GM23338 (cell line): ENCODE measurements at regions not wholly inside any gene's neighbourhood (a gene's known extent, or its start where the extent isn't known, plus 50 kb on each side); places are given as distances from the start of the nearest gene placed in this dataset.

ENCODE experiments used
- ATAC-seq: fragments of 200-7000 bp; cut with Tn5 transposase; 3 replicates; pipeline ENCODE4 v1.9.1; 2020
- DNase-seq: peaks from one replicate; pipeline ENCODE4 v3.0.0-alpha.2; 2015; ENCODE audit warnings: low spot score
- H2AFZ ChIP-seq: fragments of 200-600 bp; sonication (generic); 2 replicates; pipeline ENCODE4 v1.8.0; 2016; ENCODE audit warnings: antibody characterized with exemption, mild to moderate bottlenecking, moderate library complexity
- H3F3A ChIP-seq: fragments of 200-600 bp; sonication (generic); replicated peaks from 2 replicates; pipeline ENCODE4 v1.8.0; 2017; ENCODE audit warnings: antibody characterized with exemption, mixed run types, low read depth
- H3K27ac ChIP-seq: fragments of 200-600 bp; sonication (generic); 2 replicates; pipeline ENCODE4 v1.6.1; 2016; ENCODE audit warnings: low read depth
- H3K27me3 ChIP-seq: fragments of 200-600 bp; sonication (generic); 2 replicates; pipeline ENCODE4 v1.8.0; 2016; ENCODE audit warnings: mild to moderate bottlenecking, mixed run types, moderate library complexity; ENCODE audit not compliant: insufficient read depth
- H3K36me3 ChIP-seq: fragments of 200-600 bp; sonication (generic); 2 replicates; pipeline ENCODE4 v1.8.0; 2016; ENCODE audit warnings: mild to moderate bottlenecking; ENCODE audit not compliant: insufficient read depth
- H3K4me1 ChIP-seq: fragments of 200-600 bp; sonication (generic); 2 replicates; pipeline ENCODE4 v1.8.0; 2016; ENCODE audit warnings: mild to moderate bottlenecking, moderate library complexity; ENCODE audit not compliant: insufficient read depth
- H3K4me2 ChIP-seq: fragments of 200-600 bp; sonication (generic); 2 replicates; pipeline ENCODE4 v1.7.1; 2017; ENCODE audit warnings: mixed run types
- H3K4me3 ChIP-seq: fragments of 200-600 bp; sonication (generic); 2 replicates; pipeline ENCODE4 v1.6.1; 2016; ENCODE audit warnings: mixed run types
- H3K79me2 ChIP-seq: fragments of 200-600 bp; sonication (generic); replicated peaks from 2 replicates; pipeline ENCODE4 v1.8.0; 2017; ENCODE audit warnings: mild to moderate bottlenecking; ENCODE audit not compliant: insufficient read depth
- H3K9me2 ChIP-seq: fragments of 200-600 bp; sonication (generic); 2 replicates; pipeline ENCODE4 v1.8.0; 2017; ENCODE audit not compliant: insufficient read depth
- H4K20me1 ChIP-seq: fragments of 200-600 bp; sonication (generic); replicated peaks from 2 replicates; pipeline ENCODE4 v1.8.0; 2017; ENCODE audit warnings: mild to moderate bottlenecking; ENCODE audit not compliant: insufficient read depth
- H3K27ac Mint-ChIP-seq: 2 replicates; pipeline ENCODE4 v1.8.0; 2020; ENCODE audit warnings: inconsistent platforms, mild to moderate bottlenecking, moderate library complexity, mixed read lengths
- H3K27me3 Mint-ChIP-seq: 3 replicates; pipeline ENCODE4 v1.8.0; 2022; ENCODE audit warnings: low read depth, mild to moderate bottlenecking, moderate library complexity, mixed read lengths, inconsistent platforms; ENCODE audit not compliant: insufficient read depth, poor library complexity
- H3K36me3 Mint-ChIP-seq: 3 replicates; pipeline ENCODE4 v1.8.0; 2021; ENCODE audit warnings: low read depth, mild to moderate bottlenecking, inconsistent platforms, moderate library complexity, mixed read lengths
- H3K4me1 Mint-ChIP-seq: 3 replicates; pipeline ENCODE4 v1.8.0; 2020; ENCODE audit warnings: mild to moderate bottlenecking, inconsistent platforms, mixed read lengths
- H3K4me3 Mint-ChIP-seq: 3 replicates; pipeline ENCODE4 v1.8.0; 2021; ENCODE audit warnings: moderate library complexity, mild to moderate bottlenecking, inconsistent platforms, mixed read lengths
- H3K9me3 Mint-ChIP-seq: 3 replicates; pipeline ENCODE4 v1.8.0; 2020; ENCODE audit warnings: moderate library complexity, mild to moderate bottlenecking, inconsistent platforms, mixed read lengths
- CREB1 ChIP-seq: fragments of 250-450 bp; sonication (Bioruptor Pico); IDR thresholded peaks from 2 replicates; pipeline ENCODE4 v1.5.0; 2020; ENCODE audit warnings: low read depth, mild to moderate bottlenecking, moderate library complexity
- CTCF ChIP-seq, 2 experiments: fragments of 200-600 bp in 1 of 2; sonication (generic) in 1 of 2; conservative IDR thresholded peaks; 2 replicates each; pipeline versions ENCODE4 v1.5.1 to v1.6.1; 2016 to 2017; ENCODE audit warnings: antibody characterized with exemption in 2 of 2, low read depth in 2 of 2, mild to moderate bottlenecking in 2 of 2, moderate library complexity in 1 of 2
- ETS1 ChIP-seq: IDR thresholded peaks from 2 replicates; pipeline ENCODE4 v1.6.1; 2016; ENCODE audit warnings: antibody characterized with exemption
- EZH2 ChIP-seq: fragments of 200-600 bp; sonication (generic); IDR thresholded peaks from one replicate; pipeline ENCODE4 v1.8.0; 2017; ENCODE audit warnings: antibody characterized with exemption, mild to moderate bottlenecking, low read depth; ENCODE audit not compliant: unreplicated experiment
- EZH2phosphoT487 ChIP-seq: fragments of 200-600 bp; sonication (generic); IDR thresholded peaks from one replicate; pipeline ENCODE4 v1.8.1; 2018; ENCODE audit warnings: antibody characterized with exemption; ENCODE audit not compliant: unreplicated experiment
- JUNB ChIP-seq: IDR thresholded peaks from one replicate; pipeline ENCODE4 v1.6.1; 2016; ENCODE audit warnings: antibody characterized with exemption; ENCODE audit not compliant: unreplicated experiment
- NANOG ChIP-seq: IDR thresholded peaks from 2 replicates; pipeline ENCODE4 v1.6.1; 2016; ENCODE audit warnings: antibody characterized with exemption, borderline replicate concordance
- POLR2AphosphoS5 ChIP-seq: IDR thresholded peaks from 2 replicates; pipeline ENCODE4 v1.6.1; 2016; ENCODE audit warnings: antibody characterized with exemption, low read depth
- REST ChIP-seq: IDR thresholded peaks from one replicate; pipeline ENCODE4 v1.6.1; 2018; ENCODE audit warnings: antibody characterized with exemption; ENCODE audit not compliant: unreplicated experiment
- STAT1 ChIP-seq: IDR thresholded peaks from one replicate; pipeline ENCODE4 v1.6.1; 2016; ENCODE audit warnings: antibody characterized with exemption; ENCODE audit not compliant: unreplicated experiment
- ZNF331 ChIP-seq: fragments of 250-450 bp; sonication (Bioruptor Pico); IDR thresholded peaks from 2 replicates; pipeline ENCODE4 v1.5.0; 2020; ENCODE audit warnings: low read depth, mild to moderate bottlenecking, moderate library complexity
- ZNF462 ChIP-seq: fragments of 250-450 bp; sonication (Bioruptor Pico); IDR thresholded peaks from 2 replicates; pipeline ENCODE4 v1.5.0; 2020; ENCODE audit warnings: mild to moderate bottlenecking, moderate library complexity

GRCh38 chr14:44766285-44766684 lies 195.5 kb downstream of the KLHL28 start:
- Mint-ChIP-seq H3K27me3 (no peaks in the 10 kb centered on the region), H3K9me3 (no peaks in the 10 kb centered on the region), H3K4me1 (peaks cover 9% of the 10 kb centered on the region), H3K36me3 (no peaks in the 10 kb centered on the region), H3K27ac (no peak overlapping the region), H3K4me3 (no peak overlapping the region)
- no peaks in the 10 kb centered on the region for H3K9me2 ChIP-seq
- H3K4me1 ChIP-seq = no peaks in the 10 kb centered on the region
- TF ChIP-seq CREB1 (CRISPR knock-in tag) (no peak), EZH2 (no peak), ZNF462 (CRISPR knock-in tag) (no peak), CTCF (conservative IDR thresholded peaks at IDR 0.05; ENCODE audit: low read depth in 2 of 2) (no peak), EZH2phosphoT487 (no peak), ETS1 (no peak), NANOG (no peak), STAT1 (no peak), JUNB (no peak), POLR2AphosphoS5 (no peak), ZNF331 (no peak), REST (no peak)
- DNase-seq (no peak), ATAC-seq (no peak)
- no peak overlapping the region for H3K4me3 ChIP-seq
- H3K36me3 ChIP-seq = no peaks in the 10 kb centered on the region
- no peaks in the 10 kb centered on the region for H3K79me2 ChIP-seq
- H3K27me3 ChIP-seq = no peaks in the 10 kb centered on the region
- H3K27ac ChIP-seq = no peak overlapping the region
- H3K4me2 ChIP-seq = no peak overlapping the region
- 0 out of 2 replicates have a peak overlapping the region, but pooled peaks have one; percentile 30 for H2AFZ ChIP-seq
- no peaks in the 10 kb centered on the region for H3F3A ChIP-seq
- no peaks in the 10 kb centered on the region for H4K20me1 ChIP-seq
